IMR-90 (cell line): ENCODE measurements at regions not wholly inside any gene's neighbourhood (a gene's known extent, or its start where the extent isn't known, plus 50 kb on each side); places are given as distances from the start of the nearest gene placed in this dataset.
A peak's percentile ranks its signal among the peaks of the same experiment; 100 is the strongest.

Experiments
- ATAC-seq: fragments of 200-7000 bp; cut with Tn5 transposase; 2 replicates; pipeline ENCODE4 v1.9.1; 2020; ENCODE audit warnings: low read depth, mild to moderate bottlenecking, moderate library complexity
- BruUV-seq: library from RNA; stranded (reverse); fragments of 400-500 nt; replicated peaks from 2 replicates; lab custom pipeline; 2021; lab: Mats Ljungman, UMichigan
- CTCF ChIA-PET: fragments of 300-600 bp; formaldehyde crosslinking; extraction: SDS; loops from one replicate; lab custom pipeline; 2021; ENCODE audit warnings: antibody characterized with exemption; lab: Yijun Ruan, JAX
- POLR2A ChIA-PET: fragments of 300-600 bp; sonication (Branson Sonifier 250); formaldehyde crosslinking; loops from one replicate; lab custom pipeline; 2022; ENCODE audit warnings: antibody characterized with exemption; ENCODE audit not compliant: unreplicated experiment; lab: Charles Lee
- DNase-seq: peaks from one replicate; pipeline ENCODE4 v3.0.0; 2013
- H2AFZ ChIP-seq: replicated peaks from 2 replicates; pipeline ENCODE3; 2013; ENCODE audit warnings: low read length, mild to moderate bottlenecking; ENCODE audit not compliant: poor library complexity
- H2AK5ac ChIP-seq: 2 replicates; pipeline ENCODE4 v1.6.1; 2013; ENCODE audit warnings: low read depth, low read length, inconsistent platforms
- H2AK9ac ChIP-seq: replicated peaks from 2 replicates; pipeline ENCODE3; 2013; ENCODE audit warnings: mild to moderate bottlenecking, low read depth, low read length, moderate library complexity; ENCODE audit not compliant: poor library complexity
- H2BK120ac ChIP-seq: 2 replicates; pipeline ENCODE4 v1.6.1; 2013; ENCODE audit warnings: low read depth, low read length, inconsistent platforms
- H2BK15ac ChIP-seq: 3 replicates; pipeline ENCODE4 v1.6.1; 2013; ENCODE audit warnings: low read depth, low read length, inconsistent platforms
- H2BK20ac ChIP-seq: 2 replicates; pipeline ENCODE4 v1.6.1; 2013; ENCODE audit warnings: low read depth, mild to moderate bottlenecking, inconsistent platforms, low read length, moderate library complexity
- H2BK5ac ChIP-seq: 2 replicates; pipeline ENCODE4 v1.6.1; 2013; ENCODE audit warnings: mild to moderate bottlenecking, low read depth, low read length, inconsistent platforms; ENCODE audit not compliant: poor library complexity, severe bottlenecking
- H3K14ac ChIP-seq: replicated peaks from 2 replicates; pipeline ENCODE4 v1.6.1; 2013; ENCODE audit warnings: low read depth, low read length, inconsistent platforms
- H3K18ac ChIP-seq: 2 replicates; pipeline ENCODE4 v1.6.1; 2013; ENCODE audit warnings: low read depth, low read length, control low read depth
- H3K23ac ChIP-seq: 2 replicates; pipeline ENCODE4 v1.6.1; 2013; ENCODE audit warnings: low read depth, low read length, inconsistent platforms
- H3K27ac ChIP-seq: 2 replicates; pipeline ENCODE4 v1.5.1; 2013; ENCODE audit warnings: mild to moderate bottlenecking, control low read depth, low read length; ENCODE audit not compliant: insufficient read depth
- H3K27me3 ChIP-seq: 2 replicates; pipeline ENCODE4 v1.6.1; 2013; ENCODE audit warnings: low read length; ENCODE audit not compliant: control insufficient read depth, insufficient read depth
- H3K36me3 ChIP-seq: 2 replicates; pipeline ENCODE4 v1.6.1; 2013; ENCODE audit warnings: low read length, mixed read lengths; ENCODE audit not compliant: control insufficient read depth, insufficient read depth
- H3K4ac ChIP-seq: 2 replicates; pipeline ENCODE4 v1.6.1; 2013; ENCODE audit warnings: low read depth, low read length, inconsistent platforms
- H3K4me1 ChIP-seq: 2 replicates; pipeline ENCODE4 v1.6.1; 2013; ENCODE audit warnings: low read length, mixed read lengths; ENCODE audit not compliant: control insufficient read depth, insufficient read depth
- H3K4me2 ChIP-seq: 2 replicates; pipeline ENCODE4 v1.6.1; 2013; ENCODE audit warnings: low read depth, mild to moderate bottlenecking, control low read depth, low read length, moderate library complexity
- H3K4me3 ChIP-seq: 2 replicates; pipeline ENCODE4 v1.5.1; 2013; ENCODE audit warnings: low read depth, mild to moderate bottlenecking, control low read depth, low read length, moderate library complexity; ENCODE audit not compliant: insufficient read depth
- H3K56ac ChIP-seq: 2 replicates; pipeline ENCODE4 v1.6.1; 2013; ENCODE audit warnings: low read length, inconsistent platforms; ENCODE audit not compliant: insufficient read depth; ENCODE audit errors: extremely low read depth
- H3K79me1 ChIP-seq, 2 experiments: 2 replicates each; pipeline ENCODE4 v1.6.1; 2013; ENCODE audit warnings: low read length in 2 of 2, inconsistent platforms in 1 of 2, low read depth in 1 of 2
- H3K9ac ChIP-seq: 2 replicates; pipeline ENCODE4 v1.6.1; 2013; ENCODE audit warnings: low read depth, low read length, control low read depth
- H3K9me1 ChIP-seq: 2 replicates; pipeline ENCODE4 v1.6.1; 2013; ENCODE audit warnings: low read length, inconsistent platforms; ENCODE audit not compliant: insufficient read depth
- H3K9me3 ChIP-seq: 2 replicates; pipeline ENCODE4 v1.6.1; 2013; ENCODE audit warnings: low read length; ENCODE audit not compliant: control insufficient read depth, insufficient read depth
- H4K20me1 ChIP-seq: 2 replicates; pipeline ENCODE4 v1.6.1; 2013; ENCODE audit warnings: low read length, inconsistent platforms; ENCODE audit not compliant: insufficient read depth
- H4K5ac ChIP-seq: 2 replicates; pipeline ENCODE4 v1.6.1; 2013; ENCODE audit warnings: mild to moderate bottlenecking, low read depth, low read length, control low read depth
- H4K8ac ChIP-seq, 2 experiments: 2 replicates each; pipeline ENCODE4 v1.6.1; 2013; ENCODE audit warnings: low read depth in 2 of 2, low read length in 2 of 2, control low read depth in 1 of 2, inconsistent platforms in 1 of 2
- H4K91ac ChIP-seq: 2 replicates; pipeline ENCODE4 v1.6.1; 2013; ENCODE audit warnings: low read depth, low read length, inconsistent platforms; ENCODE audit not compliant: insufficient read depth
- BHLHE40 ChIP-seq: fragments of 150-350 bp; IDR thresholded peaks from 2 replicates; pipeline ENCODE4 v1.6.1; 2016; ENCODE audit warnings: mild to moderate bottlenecking, low read depth, low read length
- CEBPB ChIP-seq: IDR thresholded peaks from 2 replicates; pipeline ENCODE4 v1.6.1; 2012; ENCODE audit warnings: low read depth, low read length, improper control_type of control experiment
- RFX5 ChIP-seq: IDR thresholded peaks from 2 replicates; pipeline ENCODE4 v1.8.0; 2012; ENCODE audit warnings: low read depth, mild to moderate bottlenecking, low read length, moderate library complexity
- WGBS, 2 experiments: methylation state at CpG; one replicate each; pipeline versions ENCODE4 v1.1.5 to v1.1.7; 2013; ENCODE audit warnings: missing lambda C conversion rate in 2 of 2; ENCODE audit not compliant: insufficient read length in 1 of 2; ENCODE audit errors: extremely low coverage in 2 of 2; 5-methylcytosine and 5-hydroxymethylcytosine counted together
- dilution Hi-C: fragments of 300-500 bp; cut with HindIII; formaldehyde crosslinking; loops from one replicate; pipeline ENCODE4 v1.14.3; 2018; ENCODE audit warnings: low sequenced_read_pairs; ENCODE audit not compliant: unreplicated experiment
- in situ Hi-C: fragments of 300-500 bp; cut with MboI; formaldehyde crosslinking; loops from 3 replicates; pipeline ENCODE4 v1.14.3; 2019; ENCODE audit warnings: low sequenced_read_pairs, inconsistent platforms, mixed read lengths
- intact Hi-C: fragments of 100-400 bp; cut with micrococcal nuclease; formaldehyde crosslinking; loops from 2 replicates; pipeline ENCODE4 v1.10.0; 2022

DNA sequence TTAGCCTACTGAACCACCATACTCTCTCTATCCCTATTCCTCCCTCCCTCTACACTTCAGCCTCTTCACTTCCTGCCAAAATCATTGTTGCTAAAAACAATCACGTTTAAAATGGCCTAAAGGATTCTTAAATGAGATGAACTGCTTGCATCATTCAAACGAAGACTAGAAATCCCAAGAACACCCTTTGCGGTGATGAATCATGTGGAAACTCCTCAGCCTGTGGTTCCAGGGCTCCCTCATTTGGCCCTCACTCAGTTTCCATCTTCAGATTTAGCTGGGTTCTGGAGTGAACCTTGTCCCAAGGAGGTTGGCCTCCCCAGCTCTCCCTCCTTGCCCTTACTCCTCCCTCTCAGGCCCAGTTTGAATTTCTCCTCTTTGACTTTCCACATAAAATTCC lies 125.6 kb upstream of the CDC42EP3 start:
- Histone ChIP-seq H3K9me1 (peaks cover 33% of the 10 kb centered on the region), H3K4me2 (no peak overlapping the region), H3K36me3 (no peaks in the 10 kb centered on the region), H2AK5ac (peak overlapping the region; percentile 94), H3K56ac (peak overlapping the region; percentile 81; the same call in 1 of the 2 replicates), H3K4me3 (no peak overlapping the region), H3K4me1 (peaks cover 49% of the 10 kb centered on the region), H3K27me3 (no peaks in the 10 kb centered on the region), H3K9ac (0 out of 2 replicates have a peak overlapping the region, but pooled peaks have one; percentile 49), H4K20me1 (no peaks in the 10 kb centered on the region), H2BK15ac (peak overlapping the region; percentile 76; the same call in 2 of the 3 replicates), H3K14ac (peak overlapping the region; percentile 71), H4K91ac (peak overlapping the region; percentile 90), H2BK120ac (peak overlapping the region; percentile 96), H2BK20ac (peak overlapping the region; percentile 86), H2BK5ac (peak overlapping the region; percentile 85), H3K4ac (peak overlapping the region; percentile 62), H3K18ac (peak overlapping the region; percentile 99), H2AK9ac (no peak overlapping the region), H4K8ac (peak overlapping the region; percentile 68 to 78), H4K5ac (peak overlapping the region; percentile 97), H3K9me3 (no peaks in the 10 kb centered on the region), H3K79me1 (peaks cover 12 to 45% of the 10 kb centered on the region in 2 experiments; a peak in 3 of 4 replicates), H3K27ac (peak overlapping the region; percentile 81; the same call in 1 of the 2 replicates), H3K23ac (peak overlapping the region; percentile 76), H2AFZ (no peak overlapping the region)
- intact Hi-C loops (no loop called here), dilution Hi-C loops (no loop called here), in situ Hi-C loops (no loop called here)
- BruUV-seq: no TSS peak
- ATAC-seq: no peak
- no peak for TF ChIP-seq RFX5
- peak; percentile 61 for TF ChIP-seq CEBPB
- TF ChIP-seq BHLHE40: no peak
- ChIA-PET CTCF (interaction anchor here (0.9 to 1.1 kb wide), 3 partner anchors 20 to 75 kb away, joined by 3 to 4 read pairs (median 3); no protein-coding TSS in a partner anchor), POLR2A (no interaction called here)
- DNase-seq: peak; percentile 51
- WGBS, 2 experiments: 80% methylated on average over 2 of the region's 3 CpGs; no CpG with 5 or more reads in 1 of the 2 experiments
